ENCODE measurements at regions not wholly inside any gene's neighbourhood (a gene's known extent, or its start where the extent isn't known, plus 50 kb on each side); places are given as distances from the start of the nearest gene placed in this dataset.

- no peak for DNase-seq (ENCODE audit: insufficient read length, low spot score, missing footprints)
- TF ChIP-seq CTCF (IDR thresholded peaks at IDR 0.05; ENCODE audit: extremely low read depth, low read depth, low read length), result no peak
- no peaks in the 10 kb centered on the region for H3K9me3 ChIP-seq (ENCODE audit: low read depth, low read length)
- H3K27ac ChIP-seq (ENCODE audit: low read depth, low read length), result no peak overlapping the region
- no peaks in the 10 kb centered on the region for H3K27me3 ChIP-seq (ENCODE audit: insufficient read depth, low read length)
- no peaks in the 10 kb centered on the region for H3K36me3 ChIP-seq (ENCODE audit: insufficient read depth, low read length)
- peaks cover 2% of the 10 kb centered on the region for H3K4me1 ChIP-seq (ENCODE audit: insufficient read depth, low read length)
- H4K20me1 ChIP-seq (ENCODE audit: insufficient read depth, low read length), result no peaks in the 10 kb centered on the region
- no peaks in the 10 kb centered on the region for H3K79me2 ChIP-seq (ENCODE audit: insufficient read depth, low read length)
- no peak overlapping the region for H3K4me2 ChIP-seq (ENCODE audit: insufficient read depth, low read length)
- no peak overlapping the region for H2AFZ ChIP-seq (ENCODE audit: low read length)
- H3K4me3 ChIP-seq (ENCODE audit: insufficient read depth, low read length), result no peak overlapping the region
Measured at GRCh38 chr5:163861670-163862069, 356.3 kb downstream of the MAT2B start.

- Histone ChIP-seq H3K4me1 (ENCODE audit: insufficient read depth, low read length) (peaks cover 12% of the 10 kb centered on the region), H3K9me3 (ENCODE audit: low read depth, low read length) (no peaks in the 10 kb centered on the region), H3K79me2 (ENCODE audit: insufficient read depth, low read length) (no peaks in the 10 kb centered on the region), H2AFZ (ENCODE audit: low read length) (no peak overlapping the region), H3K27ac (ENCODE audit: low read depth, low read length) (peak overlapping the region; percentile 57), H3K27me3 (ENCODE audit: insufficient read depth, low read length) (no peaks in the 10 kb centered on the region), H3K4me3 (ENCODE audit: insufficient read depth, low read length) (no peak overlapping the region), H3K4me2 (ENCODE audit: insufficient read depth, low read length) (peak overlapping the region; percentile 5), H4K20me1 (ENCODE audit: insufficient read depth, low read length) (no peaks in the 10 kb centered on the region), H3K36me3 (ENCODE audit: insufficient read depth, low read length) (no peaks in the 10 kb centered on the region)
- DNase-seq (ENCODE audit: insufficient read length, low spot score, missing footprints), result no peak
- TF ChIP-seq CTCF (IDR thresholded peaks at IDR 0.05; ENCODE audit: extremely low read depth, low read depth, low read length), result no peak
Measured at GRCh38 chr5:163867324-163867723, 361.9 kb downstream of the MAT2B start.

GRCh38 chr5:163867738-163868137, 362.3 kb downstream of the MAT2B start:
- Histone ChIP-seq H3K4me1 (ENCODE audit: insufficient read depth, low read length) (peaks cover 12% of the 10 kb centered on the region), H3K4me2 (ENCODE audit: insufficient read depth, low read length) (peak overlapping the region; percentile 5), H3K27ac (ENCODE audit: low read depth, low read length) (peak overlapping the region; percentile 57), H3K9me3 (ENCODE audit: low read depth, low read length) (no peaks in the 10 kb centered on the region), H3K4me3 (ENCODE audit: insufficient read depth, low read length) (no peak overlapping the region), H4K20me1 (ENCODE audit: insufficient read depth, low read length) (no peaks in the 10 kb centered on the region), H2AFZ (ENCODE audit: low read length) (no peak overlapping the region), H3K36me3 (ENCODE audit: insufficient read depth, low read length) (no peaks in the 10 kb centered on the region), H3K27me3 (ENCODE audit: insufficient read depth, low read length) (no peaks in the 10 kb centered on the region), H3K79me2 (ENCODE audit: insufficient read depth, low read length) (no peaks in the 10 kb centered on the region)
- TF ChIP-seq CTCF (IDR thresholded peaks at IDR 0.05; ENCODE audit: extremely low read depth, low read depth, low read length), result no peak
- DNase-seq (ENCODE audit: insufficient read length, low spot score, missing footprints), result no peak

GRCh38 chr5:163869581-163869980, 364.2 kb downstream of the MAT2B start:
- no peaks in the 10 kb centered on the region for H3K79me2 ChIP-seq (ENCODE audit: insufficient read depth, low read length)
- peaks cover 12% of the 10 kb centered on the region for H3K4me1 ChIP-seq (ENCODE audit: insufficient read depth, low read length)
- H2AFZ ChIP-seq (ENCODE audit: low read length), result no peak overlapping the region
- H3K27ac ChIP-seq (ENCODE audit: low read depth, low read length), result no peak overlapping the region
- no peak for TF ChIP-seq CTCF (IDR thresholded peaks at IDR 0.05; ENCODE audit: extremely low read depth, low read depth, low read length)
- no peaks in the 10 kb centered on the region for H3K9me3 ChIP-seq (ENCODE audit: low read depth, low read length)
- no peaks in the 10 kb centered on the region for H3K36me3 ChIP-seq (ENCODE audit: insufficient read depth, low read length)
- H3K4me2 ChIP-seq (ENCODE audit: insufficient read depth, low read length), result no peak overlapping the region
- H4K20me1 ChIP-seq (ENCODE audit: insufficient read depth, low read length), result no peaks in the 10 kb centered on the region
- no peaks in the 10 kb centered on the region for H3K27me3 ChIP-seq (ENCODE audit: insufficient read depth, low read length)
- H3K4me3 ChIP-seq (ENCODE audit: insufficient read depth, low read length), result no peak overlapping the region
- DNase-seq (ENCODE audit: insufficient read length, low spot score, missing footprints), result no peak
